ENCODE measurements at regions not wholly inside any gene's neighbourhood (a gene's known extent, or its start where the extent isn't known, plus 50 kb on each side); places are given as distances from the start of the nearest gene placed in this dataset.

DNA sequence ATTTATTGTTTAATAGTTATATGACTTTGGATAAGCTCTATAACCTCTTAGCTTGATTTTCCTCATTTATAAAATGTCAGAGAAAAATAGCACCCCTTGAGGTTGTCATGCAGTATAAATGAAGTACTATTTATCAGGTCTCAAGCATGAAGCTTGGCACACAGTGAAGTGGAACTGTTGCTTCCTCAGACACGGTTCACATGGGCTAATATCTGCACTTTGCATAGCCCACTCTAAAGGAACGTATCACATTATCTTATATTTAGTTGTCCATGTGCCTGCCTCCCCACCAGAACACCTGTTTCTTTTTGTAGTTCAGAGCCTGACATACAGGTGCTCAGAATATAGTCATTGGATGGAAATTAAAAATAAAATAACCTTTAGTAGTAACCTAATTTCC, 273.7 kb downstream of the SOX2 start:
- DNase-seq: no peak
- Histone ChIP-seq H3K27ac (ENCODE audit: insufficient read depth in 1 of 2, low read depth in 1 of 2, low read length in 2 of 2, poor library complexity in 1 of 2, severe bottlenecking in 2 of 2) (no peak overlapping the region), H3K4me1 (ENCODE audit: control extremely low read depth in 1 of 4, control insufficient read depth in 4 of 4, insufficient read depth in 4 of 4, low read length in 3 of 4) (no peaks in the 10 kb centered on the region), H3K9me3 (ENCODE audit: control extremely low read depth in 1 of 5, control insufficient read depth in 4 of 5, insufficient read depth in 2 of 5, low read depth in 1 of 5, low read length in 4 of 5) (no peaks in the 10 kb centered on the region), H3K4me3 (ENCODE audit: control insufficient read depth in 1 of 7, extremely low read depth in 1 of 7, insufficient read depth in 4 of 7, low read depth in 2 of 7, low read length in 6 of 7) (no peak overlapping the region), H3K27me3 (replicated peaks in 2 of 5; ENCODE audit: control insufficient read depth in 4 of 5, insufficient read depth in 5 of 5, low read length in 4 of 5) (no peaks in the 10 kb centered on the region), H3K36me3 (ENCODE audit: control insufficient read depth in 4 of 4, insufficient read depth in 4 of 4, low read length in 3 of 4) (no peaks in the 10 kb centered on the region)
- 100% methylated on average over 1 of the region's 2 CpGs for WGBS (ENCODE audit: insufficient coverage)
- CTCF ChIA-PET: no interaction called here
- POLR2A ChIA-PET: no interaction called here

- DNase-seq: no peak
- 100% methylated on average over 4 of the region's 4 CpGs for WGBS (ENCODE audit: insufficient coverage)
- no peaks in the 10 kb centered on the region for H3K9me3 ChIP-seq (ENCODE audit: control extremely low read depth in 1 of 5, control insufficient read depth in 4 of 5, insufficient read depth in 2 of 5, low read depth in 1 of 5, low read length in 4 of 5)
- ChIA-PET POLR2A (no interaction called here), CTCF (no interaction called here)
- H3K27ac ChIP-seq (ENCODE audit: insufficient read depth in 1 of 2, low read depth in 1 of 2, low read length in 2 of 2, poor library complexity in 1 of 2, severe bottlenecking in 2 of 2): no peak overlapping the region
- H3K36me3 ChIP-seq (ENCODE audit: control insufficient read depth in 4 of 4, insufficient read depth in 4 of 4, low read length in 3 of 4): no peaks in the 10 kb centered on the region
- H3K27me3 ChIP-seq (replicated peaks in 2 of 5; ENCODE audit: control insufficient read depth in 4 of 5, insufficient read depth in 5 of 5, low read length in 4 of 5): no peaks in the 10 kb centered on the region
- no peak overlapping the region for H3K4me3 ChIP-seq (ENCODE audit: control insufficient read depth in 1 of 7, extremely low read depth in 1 of 7, insufficient read depth in 4 of 7, low read depth in 2 of 7, low read length in 6 of 7)
- no peaks in the 10 kb centered on the region for H3K4me1 ChIP-seq (ENCODE audit: control extremely low read depth in 1 of 4, control insufficient read depth in 4 of 4, insufficient read depth in 4 of 4, low read length in 3 of 4)
These were observed 276.0 kb downstream of the SOX2 start for GRCh38 chr3:181987736-181988135.

DNA sequence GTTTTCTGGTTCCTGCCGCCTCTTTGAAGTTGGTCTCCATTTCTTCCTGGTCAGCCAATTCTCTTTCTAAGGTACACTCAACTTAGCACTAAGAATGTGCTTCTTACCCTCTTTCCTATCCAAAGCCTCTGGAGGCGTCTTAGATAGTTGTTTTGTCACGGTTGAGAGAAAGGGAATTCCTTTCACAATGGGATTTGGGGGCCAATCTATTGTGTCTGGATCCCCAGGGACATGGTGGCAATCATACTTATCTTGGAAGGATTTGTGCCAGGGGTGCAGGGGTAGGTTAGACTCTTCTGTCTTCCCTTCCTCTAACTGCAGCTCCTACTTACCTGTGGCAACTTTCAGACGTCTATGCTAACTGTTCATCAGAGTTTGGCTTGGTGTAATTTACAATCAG, 287.1 kb downstream of the SOX2 start:
- Histone ChIP-seq H3K36me3 (ENCODE audit: control insufficient read depth in 4 of 4, insufficient read depth in 4 of 4, low read length in 3 of 4) (no peaks in the 10 kb centered on the region), H3K27ac (ENCODE audit: insufficient read depth in 1 of 2, low read depth in 1 of 2, low read length in 2 of 2, poor library complexity in 1 of 2, severe bottlenecking in 2 of 2) (no peak overlapping the region), H3K4me3 (ENCODE audit: control insufficient read depth in 1 of 7, extremely low read depth in 1 of 7, insufficient read depth in 4 of 7, low read depth in 2 of 7, low read length in 6 of 7) (no peak overlapping the region), H3K27me3 (replicated peaks in 2 of 5; ENCODE audit: control insufficient read depth in 4 of 5, insufficient read depth in 5 of 5, low read length in 4 of 5) (no peaks in the 10 kb centered on the region), H3K4me1 (ENCODE audit: control extremely low read depth in 1 of 4, control insufficient read depth in 4 of 4, insufficient read depth in 4 of 4, low read length in 3 of 4) (no peaks in the 10 kb centered on the region), H3K9me3 (ENCODE audit: control extremely low read depth in 1 of 5, control insufficient read depth in 4 of 5, insufficient read depth in 2 of 5, low read depth in 1 of 5, low read length in 4 of 5) (no peaks in the 10 kb centered on the region)
- ChIA-PET CTCF (no interaction called here), POLR2A (no interaction called here)
- DNase-seq: no peak
- 100% methylated on average over 3 of the region's 4 CpGs for WGBS (ENCODE audit: insufficient coverage)

- no peak for DNase-seq
- Histone ChIP-seq H3K36me3 (ENCODE audit: control insufficient read depth in 4 of 4, insufficient read depth in 4 of 4, low read length in 3 of 4) (no peaks in the 10 kb centered on the region), H3K27ac (ENCODE audit: insufficient read depth in 1 of 2, low read depth in 1 of 2, low read length in 2 of 2, poor library complexity in 1 of 2, severe bottlenecking in 2 of 2) (no peak overlapping the region), H3K4me3 (ENCODE audit: control insufficient read depth in 1 of 7, extremely low read depth in 1 of 7, insufficient read depth in 4 of 7, low read depth in 2 of 7, low read length in 6 of 7) (no peak overlapping the region), H3K4me1 (ENCODE audit: control extremely low read depth in 1 of 4, control insufficient read depth in 4 of 4, insufficient read depth in 4 of 4, low read length in 3 of 4) (no peaks in the 10 kb centered on the region), H3K9me3 (ENCODE audit: control extremely low read depth in 1 of 5, control insufficient read depth in 4 of 5, insufficient read depth in 2 of 5, low read depth in 1 of 5, low read length in 4 of 5) (no peaks in the 10 kb centered on the region), H3K27me3 (replicated peaks in 2 of 5; ENCODE audit: control insufficient read depth in 4 of 5, insufficient read depth in 5 of 5, low read length in 4 of 5) (no peaks in the 10 kb centered on the region)
- CTCF ChIA-PET: no interaction called here
- POLR2A ChIA-PET: no interaction called here
- 94% methylated on average over 2 of the region's 6 CpGs for WGBS (ENCODE audit: insufficient coverage)
These were observed 287.6 kb downstream of the SOX2 start for GRCh38 chr3:181999314-181999713.

DNA sequence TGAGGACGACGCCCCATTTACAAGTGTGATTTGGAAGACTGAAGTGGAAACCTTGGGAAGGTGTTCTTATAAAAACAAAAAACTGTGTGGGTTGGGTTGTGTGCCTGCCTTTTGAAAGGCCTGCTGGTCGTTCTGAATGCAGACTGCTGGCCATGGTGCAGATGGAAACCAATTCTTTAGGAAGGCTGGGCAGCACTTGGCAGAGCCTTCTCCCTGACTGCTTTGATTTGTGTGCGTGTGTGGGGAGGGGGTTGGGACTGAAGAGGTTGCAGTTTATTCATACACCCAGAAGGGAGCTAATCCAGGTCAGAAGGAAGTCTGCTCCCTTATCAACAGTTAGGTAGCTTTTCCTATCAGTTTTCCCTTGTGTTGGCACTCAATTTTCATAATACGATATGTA, 288.7 kb downstream of the SOX2 start:
- WGBS (ENCODE audit: insufficient coverage): 81% methylated on average over 3 of the region's 5 CpGs
- CTCF ChIA-PET: no interaction called here
- H3K27ac ChIP-seq (ENCODE audit: insufficient read depth in 1 of 2, low read depth in 1 of 2, low read length in 2 of 2, poor library complexity in 1 of 2, severe bottlenecking in 2 of 2): no peak overlapping the region
- no peaks in the 10 kb centered on the region for H3K27me3 ChIP-seq (replicated peaks in 2 of 5; ENCODE audit: control insufficient read depth in 4 of 5, insufficient read depth in 5 of 5, low read length in 4 of 5)
- no peak for DNase-seq
- no peak overlapping the region for H3K4me3 ChIP-seq (ENCODE audit: control insufficient read depth in 1 of 7, extremely low read depth in 1 of 7, insufficient read depth in 4 of 7, low read depth in 2 of 7, low read length in 6 of 7)
- no peaks in the 10 kb centered on the region for H3K36me3 ChIP-seq (ENCODE audit: control insufficient read depth in 4 of 4, insufficient read depth in 4 of 4, low read length in 3 of 4)
- peaks cover 0 to 3% (median 0%) of the 10 kb centered on the region in 4 experiments for H3K4me1 ChIP-seq (ENCODE audit: control extremely low read depth in 1 of 4, control insufficient read depth in 4 of 4, insufficient read depth in 4 of 4, low read length in 3 of 4)
- no peaks in the 10 kb centered on the region for H3K9me3 ChIP-seq (ENCODE audit: control extremely low read depth in 1 of 5, control insufficient read depth in 4 of 5, insufficient read depth in 2 of 5, low read depth in 1 of 5, low read length in 4 of 5)
- POLR2A ChIA-PET: no interaction called here

DNA sequence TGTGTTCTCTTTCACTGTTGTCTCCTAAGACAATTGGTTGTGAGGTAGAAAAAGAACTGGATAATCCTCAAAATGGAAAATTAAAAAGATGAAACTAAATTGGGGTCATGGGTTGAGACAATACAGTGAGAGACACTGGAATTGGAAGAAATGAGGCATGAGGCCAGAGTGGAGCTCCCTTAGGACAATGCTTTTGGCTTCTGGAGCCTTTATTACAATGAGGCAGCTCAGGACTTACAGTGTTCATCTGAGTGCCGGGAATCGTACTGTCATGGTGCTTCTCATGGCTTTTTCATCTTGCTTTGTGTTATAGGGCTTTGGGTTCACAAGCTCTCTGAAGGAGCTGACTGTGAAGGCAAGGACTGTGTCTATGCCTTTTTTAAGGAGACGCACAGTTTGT, 293.5 kb downstream of the SOX2 start:
- ChIA-PET CTCF (no interaction called here), POLR2A (no interaction called here)
- H3K4me1 ChIP-seq (ENCODE audit: control extremely low read depth in 1 of 4, control insufficient read depth in 4 of 4, insufficient read depth in 4 of 4, low read length in 3 of 4): peaks cover 0 to 9% (median 3%) of the 10 kb centered on the region in 4 experiments
- H3K27me3 ChIP-seq (replicated peaks in 2 of 5; ENCODE audit: control insufficient read depth in 4 of 5, insufficient read depth in 5 of 5, low read length in 4 of 5): no peaks in the 10 kb centered on the region
- H3K4me3 ChIP-seq (ENCODE audit: control insufficient read depth in 1 of 7, extremely low read depth in 1 of 7, insufficient read depth in 4 of 7, low read depth in 2 of 7, low read length in 6 of 7): no peak overlapping the region
- 91% methylated on average over 3 of the region's 3 CpGs for WGBS (ENCODE audit: insufficient coverage)
- no peaks in the 10 kb centered on the region for H3K9me3 ChIP-seq (ENCODE audit: control extremely low read depth in 1 of 5, control insufficient read depth in 4 of 5, insufficient read depth in 2 of 5, low read depth in 1 of 5, low read length in 4 of 5)
- DNase-seq: no peak
- no peaks in the 10 kb centered on the region for H3K36me3 ChIP-seq (ENCODE audit: control insufficient read depth in 4 of 4, insufficient read depth in 4 of 4, low read length in 3 of 4)
- H3K27ac ChIP-seq (ENCODE audit: insufficient read depth in 1 of 2, low read depth in 1 of 2, low read length in 2 of 2, poor library complexity in 1 of 2, severe bottlenecking in 2 of 2): no peak overlapping the region

DNA sequence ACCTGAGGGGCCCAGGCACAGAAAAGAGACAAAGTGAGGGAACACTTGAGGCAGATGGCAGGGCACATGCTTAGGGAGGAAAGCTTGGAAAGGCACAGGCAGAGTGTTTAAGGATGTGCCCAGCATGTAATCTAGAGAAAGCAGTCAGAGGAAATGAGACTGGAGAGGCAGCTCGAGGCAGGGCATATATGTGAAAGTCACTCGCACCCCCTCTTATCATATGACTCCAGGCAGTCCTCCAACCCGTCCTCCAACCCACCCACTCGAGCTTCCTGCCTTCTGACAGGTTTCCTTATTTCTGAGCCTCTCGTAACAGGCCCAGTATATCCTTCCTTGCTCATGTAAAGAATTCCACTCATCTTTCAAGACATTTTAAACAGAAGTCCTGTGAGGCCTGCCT, 294.0 kb downstream of the SOX2 start:
- CTCF ChIA-PET: no interaction called here
- H3K4me1 ChIP-seq (ENCODE audit: control extremely low read depth in 1 of 4, control insufficient read depth in 4 of 4, insufficient read depth in 4 of 4, low read length in 3 of 4): peaks cover 0 to 9% (median 3%) of the 10 kb centered on the region in 4 experiments
- DNase-seq: peak; percentile 21 to 77 (median 44)
- WGBS (ENCODE audit: insufficient coverage): 0% methylated on average over 3 of the region's 5 CpGs
- no peaks in the 10 kb centered on the region for H3K27me3 ChIP-seq (replicated peaks in 2 of 5; ENCODE audit: control insufficient read depth in 4 of 5, insufficient read depth in 5 of 5, low read length in 4 of 5)
- no peaks in the 10 kb centered on the region for H3K36me3 ChIP-seq (ENCODE audit: control insufficient read depth in 4 of 4, insufficient read depth in 4 of 4, low read length in 3 of 4)
- no peaks in the 10 kb centered on the region for H3K9me3 ChIP-seq (ENCODE audit: control extremely low read depth in 1 of 5, control insufficient read depth in 4 of 5, insufficient read depth in 2 of 5, low read depth in 1 of 5, low read length in 4 of 5)
- H3K4me3 ChIP-seq (ENCODE audit: control insufficient read depth in 1 of 7, extremely low read depth in 1 of 7, insufficient read depth in 4 of 7, low read depth in 2 of 7, low read length in 6 of 7): no peak overlapping the region
- H3K27ac ChIP-seq (ENCODE audit: insufficient read depth in 1 of 2, low read depth in 1 of 2, low read length in 2 of 2, poor library complexity in 1 of 2, severe bottlenecking in 2 of 2): peak overlapping the region; percentile 4 to 5
- POLR2A ChIA-PET: no interaction called here

Measured in common myeloid progenitor, CD34-positive (primary cell).